DLD1 (cell line): ENCODE measurements at regions not wholly inside any gene's neighbourhood (a gene's known extent, or its start where the extent isn't known, plus 50 kb on each side); places are given as distances from the start of the nearest gene placed in this dataset.

Experiments used
- in situ Hi-C: cut with HindIII; loops from 2 replicates; pipeline ENCODE4 v1.10.0; 2017; ENCODE audit warnings: low sequenced_read_pairs

DNA sequence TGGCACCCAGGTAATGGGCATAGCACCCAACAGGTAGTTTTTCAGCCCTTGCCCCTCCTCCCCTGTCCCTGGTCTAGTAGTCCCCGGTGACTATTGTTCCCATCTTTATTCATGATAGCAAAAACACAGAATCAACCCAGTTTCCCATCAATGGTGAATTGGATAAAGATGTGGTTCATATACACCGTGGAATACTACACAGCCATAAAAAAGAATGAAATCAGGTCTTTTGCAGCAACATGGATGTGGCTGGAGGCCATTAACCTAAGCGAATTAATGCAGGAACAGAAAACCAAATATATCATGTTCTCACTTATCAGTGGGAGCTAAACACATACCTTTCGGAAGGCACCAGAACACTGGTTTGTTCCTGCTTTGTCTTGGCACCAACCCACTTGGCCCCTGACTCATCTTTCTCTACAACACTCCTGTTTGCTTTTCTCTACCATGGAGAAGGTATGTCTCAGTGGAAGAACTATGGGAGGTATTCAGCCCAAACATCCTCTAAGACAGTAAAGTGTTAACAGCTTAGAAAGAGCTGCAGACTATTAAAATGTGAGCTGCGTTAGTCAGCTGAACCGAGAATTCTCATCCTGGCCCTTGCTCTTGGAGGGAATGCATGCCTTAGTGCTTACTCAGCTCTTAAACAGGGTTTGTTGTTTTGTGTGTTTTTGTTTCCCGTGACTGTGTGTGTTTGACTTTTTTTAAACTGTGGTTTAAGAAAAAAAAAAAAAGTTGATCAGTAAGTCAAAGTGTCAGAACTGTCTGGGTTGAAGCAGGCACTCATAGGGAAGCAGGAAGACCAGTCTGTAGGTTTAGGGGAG is 203.0 kb downstream of the TOMM20 start:
- in situ Hi-C loops, result no loop called here

DNA sequence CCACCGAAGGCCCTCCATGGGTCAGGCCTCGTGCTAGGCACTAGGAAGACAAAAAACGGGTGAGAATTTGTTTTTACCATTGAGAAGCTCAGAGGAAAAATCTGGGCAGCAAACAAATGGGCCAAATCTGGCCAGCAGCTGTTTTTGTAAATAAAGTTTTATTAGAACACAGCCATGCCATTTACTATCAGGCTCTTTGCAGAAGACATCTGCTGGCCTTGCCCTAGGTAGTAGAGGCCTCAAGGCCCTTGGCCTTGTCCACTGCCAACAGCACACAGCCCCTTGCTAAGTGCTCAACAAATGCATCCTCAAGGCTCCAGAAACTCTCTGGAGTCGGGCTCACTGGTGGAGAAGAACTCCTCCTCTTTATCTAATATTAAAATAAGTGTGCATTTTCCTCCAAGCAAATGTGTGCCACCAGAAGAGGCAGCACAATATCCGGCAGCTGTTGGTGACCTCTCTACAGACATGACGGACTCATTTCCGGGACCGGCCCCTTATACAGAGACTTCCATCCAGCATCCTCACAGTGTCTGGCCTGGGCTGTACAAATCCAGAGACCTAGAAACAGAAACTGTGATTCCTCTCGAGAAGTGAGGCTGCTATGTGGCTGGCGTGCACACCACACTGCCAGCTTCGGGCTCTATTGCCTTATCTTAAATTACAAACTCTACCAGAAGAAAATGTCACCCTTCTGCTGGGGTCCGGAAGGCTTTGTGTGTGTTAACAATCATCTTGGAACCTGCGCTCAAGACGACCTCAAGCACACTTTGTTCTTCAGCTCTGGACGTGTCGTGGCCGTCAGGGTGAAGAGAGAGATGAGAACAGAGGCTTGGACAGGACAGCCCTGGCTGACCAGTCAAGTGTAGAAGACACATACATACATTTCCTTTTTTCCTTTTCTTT is 203.9 kb downstream of the TOMM20 start:
- in situ Hi-C loops, result no loop called here

DNA sequence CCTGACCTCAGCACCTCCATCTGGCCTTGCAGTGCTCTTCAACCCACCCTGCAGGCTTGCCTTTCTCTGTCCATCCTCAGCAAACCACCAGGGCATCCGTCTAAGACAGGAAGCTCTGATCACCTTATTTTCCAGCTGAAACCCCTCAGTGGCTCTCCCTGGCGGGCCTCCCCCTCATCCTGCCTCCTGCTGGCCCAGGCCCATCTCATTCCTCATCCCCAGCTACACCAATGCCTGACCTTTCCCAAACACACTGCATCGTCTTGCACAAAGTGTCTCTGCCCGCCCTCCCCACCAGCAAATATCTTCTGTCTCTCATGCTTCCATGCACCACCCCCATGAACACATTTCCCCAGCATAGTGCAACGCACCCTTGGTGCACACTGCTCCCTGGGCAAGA is 205.0 kb downstream of the TOMM20 start:
- in situ Hi-C loops, result no loop called here

DNA sequence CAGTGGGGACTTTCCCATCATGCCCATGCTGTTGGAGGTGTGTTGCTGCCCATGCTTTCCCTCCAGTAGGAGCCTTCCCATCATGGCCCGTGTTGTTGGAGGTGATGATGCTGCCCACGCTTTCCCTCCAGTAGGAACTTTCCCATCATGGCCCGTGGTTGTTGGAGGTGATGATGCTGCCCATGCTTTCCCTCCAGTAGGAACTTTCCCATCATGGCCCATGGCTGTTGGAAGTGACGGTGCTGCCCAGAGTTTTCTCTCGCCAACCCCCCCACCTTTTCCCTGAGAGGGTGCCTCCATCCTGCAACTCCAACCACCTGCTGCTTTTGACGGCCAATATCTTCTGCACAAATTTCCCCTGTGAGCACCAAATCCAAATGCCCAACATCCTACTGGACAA is 205.7 kb downstream of the TOMM20 start:
- in situ Hi-C loops, result no loop called here

DNA sequence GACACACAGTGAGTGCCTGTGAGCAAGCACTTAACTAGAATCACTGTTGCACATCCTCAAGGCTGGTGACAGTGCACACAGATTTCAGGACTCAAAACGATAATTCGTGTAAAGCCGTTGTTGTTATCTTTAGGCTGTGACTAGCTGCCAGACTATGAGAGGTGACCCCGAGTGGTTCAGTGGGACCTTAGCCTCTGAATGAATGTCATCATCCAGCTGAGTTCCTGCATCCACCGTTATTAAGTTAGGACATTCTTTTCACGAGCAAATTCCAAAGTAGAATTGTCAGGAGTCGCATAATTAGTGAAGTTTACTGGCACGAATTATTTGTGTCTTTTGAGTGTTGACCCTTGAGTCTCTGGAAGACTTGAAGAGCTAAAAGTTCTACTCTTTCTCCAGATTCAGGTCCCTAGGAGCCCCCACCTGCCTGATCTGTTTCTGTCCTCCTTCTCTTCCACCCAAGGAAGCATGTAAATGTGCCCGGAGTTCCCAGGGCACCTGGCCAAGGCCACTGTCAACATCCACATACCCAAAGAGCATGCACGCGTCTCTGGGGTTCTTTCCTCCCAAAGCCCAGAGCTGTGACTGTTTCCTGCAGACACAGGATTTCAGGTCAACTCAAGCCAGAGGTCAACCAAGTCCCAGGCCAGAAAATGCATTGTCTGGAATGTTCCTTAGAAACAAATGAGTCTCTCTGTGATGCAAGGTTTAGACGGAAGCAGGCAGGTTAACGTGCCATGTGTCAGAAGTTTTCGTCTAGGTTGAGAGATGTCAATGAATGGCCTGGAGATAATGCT is 207.2 kb downstream of the TOMM20 start:
- in situ Hi-C loops, result no loop called here

DNA sequence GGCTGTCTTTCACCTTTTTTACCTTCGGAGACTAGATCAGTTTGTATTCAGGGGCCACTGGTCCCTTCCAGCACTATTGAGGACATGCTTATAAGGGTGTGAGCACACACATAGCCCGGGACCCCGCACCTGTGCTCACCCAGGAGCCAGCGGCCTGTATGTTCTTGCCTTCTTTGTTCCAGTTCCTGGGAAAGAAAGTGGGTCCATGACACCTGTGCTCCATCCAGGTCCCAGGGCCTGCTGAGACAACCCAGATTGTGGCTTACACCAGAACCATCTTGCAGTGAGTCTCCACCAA is 207.8 kb downstream of the TOMM20 start:
- in situ Hi-C loops, result no loop called here

DNA sequence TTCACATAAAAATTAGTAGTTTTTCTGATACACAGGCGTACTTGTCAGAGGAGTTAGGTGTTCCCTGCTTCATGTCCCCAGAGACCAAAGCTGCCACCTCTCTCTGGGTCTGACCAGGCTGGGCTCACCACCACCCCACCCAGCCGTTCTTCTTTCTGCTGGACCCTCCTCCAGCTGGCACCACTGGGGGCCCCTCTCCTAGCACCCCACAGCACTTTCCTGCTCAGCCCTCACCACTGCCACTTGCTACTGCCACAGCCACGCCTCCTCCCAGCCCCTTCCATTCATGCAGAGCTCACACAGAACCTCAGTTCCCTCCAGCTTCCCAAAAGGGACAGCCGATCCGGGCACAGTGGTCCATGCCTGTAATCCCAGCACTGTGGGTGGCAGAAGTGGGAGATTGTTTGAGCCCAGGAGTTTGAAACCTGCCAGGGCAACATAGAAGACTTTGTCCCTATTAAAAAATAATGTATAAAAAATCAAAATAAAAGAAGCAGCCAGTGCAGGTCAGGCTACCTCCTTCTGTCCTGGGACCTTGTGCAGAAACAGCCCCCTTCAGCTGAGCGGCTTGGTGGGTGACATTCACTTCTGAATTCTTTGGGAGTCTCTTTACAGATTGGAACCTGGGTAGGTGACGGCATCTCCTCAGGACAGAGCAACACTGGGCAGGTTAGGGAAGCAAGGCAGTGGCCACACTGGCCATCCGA is 208.3 kb downstream of the TOMM20 start:
- in situ Hi-C loops, result no loop called here

DNA sequence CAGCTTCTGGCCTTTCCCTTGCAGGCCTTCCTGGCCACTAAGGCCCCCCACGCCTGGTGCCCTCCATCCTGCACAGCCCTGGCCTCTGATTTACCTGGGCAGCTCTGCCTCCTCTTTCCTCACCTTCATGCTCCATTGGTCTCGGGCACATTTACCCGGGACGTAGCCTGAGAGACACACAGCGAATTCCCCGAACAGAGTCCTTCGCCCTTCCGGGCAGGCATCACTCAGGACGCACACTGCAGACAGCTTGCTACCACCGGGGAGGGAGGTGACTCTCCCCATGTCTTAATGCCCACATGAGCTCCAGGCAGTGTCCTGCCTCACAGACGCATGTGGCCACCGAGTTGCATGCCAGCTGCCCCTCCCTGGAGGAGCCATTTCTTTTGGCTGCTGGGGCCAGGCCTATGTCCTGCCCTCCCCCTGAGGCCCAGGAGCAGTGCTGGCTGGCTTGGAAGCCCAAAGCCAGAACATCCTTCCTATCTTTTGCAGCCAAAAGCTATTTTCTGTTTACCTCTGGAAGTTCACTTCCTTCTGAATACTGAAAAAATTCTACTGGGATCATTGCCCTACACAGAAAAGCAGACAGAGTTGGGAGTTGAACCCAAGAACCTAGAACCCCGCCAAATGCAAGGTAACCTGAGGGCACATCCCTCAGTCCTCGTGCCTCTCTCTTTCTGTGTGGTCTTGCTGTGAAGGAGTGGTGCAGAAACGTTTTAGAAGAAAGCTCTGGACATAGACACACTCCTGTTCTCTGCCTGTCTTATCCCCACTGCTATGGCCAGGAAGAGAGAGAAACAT is 209.5 kb downstream of the TOMM20 start:
- in situ Hi-C loops, result no loop called here

DNA sequence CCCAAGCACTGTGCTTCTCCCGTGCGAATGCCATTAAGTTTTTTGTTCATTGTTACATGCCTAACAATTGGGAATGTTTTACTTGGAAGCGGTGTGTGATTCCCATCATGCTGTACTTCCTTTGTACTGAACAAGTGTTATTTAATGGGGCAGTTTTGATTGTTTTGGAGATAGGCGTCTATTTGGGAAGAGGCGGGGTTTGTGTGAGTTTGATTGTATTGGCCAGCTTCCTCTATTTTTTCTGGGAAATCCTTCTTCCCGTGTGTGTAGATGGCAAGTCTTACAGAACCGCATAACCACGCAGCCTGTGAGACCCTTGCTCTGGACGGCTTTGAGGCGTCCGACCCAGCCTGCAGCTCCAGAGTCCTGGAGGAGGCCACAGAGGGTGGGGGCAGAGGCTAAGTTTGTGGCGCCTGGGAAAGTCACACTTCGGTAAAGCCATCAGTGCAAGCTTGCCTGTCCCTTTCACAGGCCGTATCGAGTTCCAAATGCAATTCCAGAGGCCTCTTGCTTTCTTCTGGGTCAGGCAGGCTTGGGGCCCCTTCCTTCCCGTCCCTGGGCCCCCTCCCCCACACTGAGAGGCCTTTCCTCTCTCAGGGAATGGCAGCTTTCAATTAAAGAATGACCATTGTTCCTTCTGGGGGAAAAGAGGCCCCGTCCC is 210.3 kb downstream of the TOMM20 start:
- in situ Hi-C loops, result no loop called here

DNA sequence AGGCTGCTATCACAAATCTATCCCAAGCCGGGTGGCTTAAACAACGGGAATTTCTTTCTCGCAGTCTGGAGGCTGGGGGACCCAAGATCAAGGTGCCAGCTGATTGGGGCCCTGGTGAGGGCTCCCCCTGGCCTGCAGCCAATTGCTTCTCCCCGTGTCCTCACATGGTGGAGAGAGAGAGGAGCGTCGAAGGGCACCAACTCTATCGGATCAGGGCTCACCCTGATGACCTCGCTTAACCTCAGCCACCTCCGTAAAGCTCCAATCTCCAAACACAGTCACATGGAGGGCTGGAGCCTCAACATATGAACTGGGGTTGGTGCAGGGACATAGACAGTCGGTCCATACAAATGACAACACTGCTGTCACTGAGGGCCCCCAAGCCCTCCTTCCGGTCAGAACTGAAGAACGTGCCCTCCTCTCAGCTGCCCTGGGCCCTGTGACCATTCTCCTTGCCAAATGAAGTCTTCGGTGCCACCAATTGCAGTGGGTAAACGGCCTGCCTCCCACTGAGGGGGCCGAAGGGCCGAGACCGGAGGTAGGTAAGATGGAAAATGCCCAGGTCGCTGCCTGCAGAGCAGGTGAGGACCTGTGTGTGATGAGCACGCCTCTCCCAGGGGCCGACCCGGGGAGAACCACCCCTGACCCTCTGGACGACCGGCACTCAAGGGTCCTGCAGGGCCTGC is 211.0 kb downstream of the TOMM20 start:
- in situ Hi-C loops, result no loop called here

DNA sequence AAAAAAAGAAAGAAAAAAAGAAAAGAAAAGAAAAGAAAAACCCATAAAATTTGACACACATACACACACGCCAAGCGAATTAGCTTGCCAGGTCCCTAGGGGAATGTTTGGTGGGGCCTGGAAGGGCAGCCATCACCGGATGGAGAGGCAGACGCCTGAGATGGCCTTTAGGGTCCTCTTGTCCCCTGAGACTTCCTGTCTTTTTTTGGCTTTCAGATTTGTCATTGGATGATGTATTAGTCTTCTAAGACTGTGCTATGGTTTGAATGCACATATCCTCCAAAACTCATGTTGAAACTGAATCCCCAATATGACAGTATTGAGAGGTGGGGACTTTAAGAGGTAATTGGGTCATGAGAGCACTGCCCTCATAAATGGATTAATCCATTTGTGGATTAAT is 211.8 kb downstream of the TOMM20 start:
- in situ Hi-C loops, result no loop called here

DNA sequence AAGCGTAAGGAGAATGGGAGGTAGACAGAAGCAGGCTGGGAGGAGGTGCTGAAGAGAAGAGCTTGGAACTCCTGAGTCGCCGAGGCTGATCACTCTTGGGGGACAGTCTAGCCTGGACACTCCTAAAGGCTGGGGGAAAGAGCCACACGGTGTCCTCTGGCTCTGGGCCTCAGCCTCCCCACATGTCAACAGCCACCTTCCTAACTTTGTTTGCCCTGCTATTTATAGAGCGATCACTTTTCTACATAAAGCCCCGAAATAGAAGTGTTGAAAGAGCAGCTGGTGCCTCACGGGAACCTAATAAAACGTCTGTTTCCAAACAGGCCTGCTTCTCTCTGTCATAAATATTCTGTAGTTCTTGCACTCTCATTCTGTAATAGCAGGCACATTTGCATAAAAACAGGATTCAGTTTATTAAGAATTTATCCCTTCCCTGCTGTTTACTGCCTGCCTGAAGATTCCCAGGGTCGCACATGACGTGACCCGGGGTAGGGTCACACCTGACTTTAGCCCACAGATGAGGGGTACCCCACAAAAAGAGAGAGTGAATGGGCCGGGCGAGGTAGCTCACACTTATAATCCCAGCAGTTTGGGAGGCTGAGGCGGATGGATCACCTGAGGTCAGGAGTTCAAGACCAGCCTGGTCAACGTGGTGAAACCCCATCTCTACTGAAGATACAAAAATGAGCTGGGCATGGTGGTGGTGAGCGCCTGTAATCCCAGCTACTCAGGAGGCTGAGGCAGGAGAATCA is 212.5 kb downstream of the TOMM20 start:
- in situ Hi-C loops, result no loop called here

DNA sequence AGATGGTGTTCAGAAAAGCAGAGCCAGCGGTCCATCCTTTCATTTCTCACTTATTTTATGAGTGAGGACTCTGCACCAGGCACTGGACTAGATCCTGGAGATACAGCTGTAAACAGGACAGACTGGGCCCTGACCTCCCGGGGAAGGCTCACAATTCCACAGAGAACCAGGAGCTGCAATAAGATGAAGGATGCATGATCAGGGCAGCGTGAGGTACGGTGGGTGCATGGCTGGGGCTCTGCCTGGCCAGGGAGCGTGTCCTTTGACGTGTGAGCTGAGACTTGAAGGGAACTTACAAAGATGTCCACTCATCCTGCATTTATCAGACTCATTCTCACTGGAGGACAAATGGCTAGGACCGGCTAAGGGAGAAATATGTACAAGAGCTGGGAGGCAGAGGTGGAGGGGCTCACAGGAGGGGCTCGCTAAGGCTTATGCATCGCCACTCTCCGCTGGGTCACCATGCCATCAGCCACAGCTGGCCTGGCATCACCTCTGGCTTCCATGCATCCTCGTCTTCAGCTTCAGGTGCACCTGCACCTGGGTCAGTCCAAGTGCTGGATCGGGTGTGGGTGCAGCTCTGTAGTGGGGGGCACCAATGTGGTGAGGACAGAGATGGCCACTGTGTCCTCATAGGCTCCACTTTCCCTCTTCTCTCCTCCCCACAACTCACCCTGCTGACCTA is 213.9 kb downstream of the TOMM20 start:
- in situ Hi-C loops, result no loop called here

DNA sequence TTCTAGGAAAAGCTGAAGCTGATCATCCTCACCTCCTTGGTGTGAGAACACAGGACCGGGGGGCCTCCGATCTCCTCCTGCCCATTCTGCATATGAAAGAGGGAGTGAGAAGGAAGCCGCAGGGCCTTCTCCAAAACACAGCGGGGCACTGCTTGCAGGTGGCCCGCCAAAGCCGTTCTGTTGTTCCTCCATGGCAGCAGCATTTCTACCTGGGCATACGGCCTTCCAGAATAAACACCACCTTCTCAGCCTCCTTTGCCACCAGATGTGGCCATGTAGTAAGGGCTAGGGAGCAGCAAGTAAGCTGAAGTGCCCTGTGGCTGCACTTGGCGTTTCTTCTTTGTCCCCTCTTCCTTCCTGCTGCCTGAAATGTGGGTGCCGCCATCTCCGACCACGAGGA is 214.9 kb downstream of the TOMM20 start:
- in situ Hi-C loops, result no loop called here

DNA sequence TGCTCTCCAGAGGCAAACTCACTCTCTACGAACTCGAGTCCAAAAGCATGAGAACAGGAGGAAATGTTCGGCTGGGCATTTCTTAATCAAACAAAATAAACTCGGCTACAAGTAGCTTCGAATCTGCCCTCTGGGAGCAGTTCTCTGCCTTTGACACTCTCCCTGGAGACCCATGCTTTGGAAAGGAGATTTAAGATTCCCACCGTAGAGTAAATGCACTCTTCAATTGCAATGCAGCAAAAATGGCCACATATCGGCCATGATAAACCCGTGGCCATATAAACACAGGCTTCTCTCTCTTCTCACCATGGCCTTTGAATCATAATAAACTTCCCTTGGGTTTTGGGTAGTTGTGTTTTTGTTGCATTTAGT is 215.4 kb downstream of the TOMM20 start:
- in situ Hi-C loops, result no loop called here

DNA sequence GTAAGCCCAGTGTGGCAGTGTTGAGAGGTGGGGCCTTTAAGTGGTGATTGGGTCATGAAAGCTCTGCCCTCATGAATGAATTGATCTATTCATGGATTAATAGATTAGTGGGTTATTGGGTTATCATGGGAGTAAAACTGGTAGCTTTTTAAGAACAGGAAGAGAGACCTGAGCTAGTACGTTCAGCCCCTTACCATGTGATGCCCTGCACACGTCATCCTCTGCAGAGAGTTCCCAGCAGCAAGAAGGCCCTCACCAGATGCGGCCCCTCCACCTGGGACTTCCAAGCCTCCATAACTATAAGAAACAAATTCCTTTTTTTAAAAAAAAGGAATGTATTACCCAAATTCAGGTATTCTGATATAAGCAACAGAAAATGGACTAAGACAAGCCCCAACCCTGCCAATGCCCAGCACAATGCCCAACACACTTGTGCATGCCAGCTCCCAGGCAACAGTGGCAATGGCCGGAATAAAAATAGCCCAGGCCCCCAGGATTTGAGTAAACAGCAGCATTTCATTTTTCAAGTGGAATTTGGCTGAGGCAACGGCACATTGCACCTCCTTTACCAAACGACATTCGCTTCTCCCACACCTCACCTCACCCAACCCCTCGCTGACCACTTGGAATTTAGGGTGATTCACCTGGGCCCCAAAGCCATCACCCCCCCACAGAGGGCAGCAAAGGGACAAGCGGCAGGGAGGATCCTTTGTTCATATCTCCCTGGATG is 215.9 kb downstream of the TOMM20 start:
- in situ Hi-C loops, result no loop called here

DNA sequence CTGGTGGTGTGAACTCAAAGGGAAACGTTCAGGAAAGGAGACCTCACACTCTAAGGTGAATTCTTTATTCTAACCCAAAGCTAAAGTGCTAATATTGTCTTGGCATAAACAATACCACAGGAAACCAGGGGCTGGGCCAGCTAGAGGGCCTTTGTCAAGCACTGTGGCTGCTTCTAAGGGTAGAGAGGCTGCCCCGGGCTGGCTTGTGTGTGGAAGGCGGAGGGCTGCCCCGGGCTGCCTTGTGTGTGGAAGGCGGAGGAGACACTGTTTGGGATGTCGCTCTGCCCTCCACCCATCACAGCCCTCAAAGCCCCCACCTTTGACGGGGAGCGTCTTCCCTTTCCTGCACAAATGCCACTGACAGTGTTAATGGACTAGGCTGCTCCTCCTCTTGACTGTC is 216.8 kb downstream of the TOMM20 start:
- in situ Hi-C loops, result no loop called here
